ENCODE measurements at regions not wholly inside any gene's neighbourhood (a gene's known extent, or its start where the extent isn't known, plus 50 kb on each side); places are given as distances from the start of the nearest gene placed in this dataset.

DNA sequence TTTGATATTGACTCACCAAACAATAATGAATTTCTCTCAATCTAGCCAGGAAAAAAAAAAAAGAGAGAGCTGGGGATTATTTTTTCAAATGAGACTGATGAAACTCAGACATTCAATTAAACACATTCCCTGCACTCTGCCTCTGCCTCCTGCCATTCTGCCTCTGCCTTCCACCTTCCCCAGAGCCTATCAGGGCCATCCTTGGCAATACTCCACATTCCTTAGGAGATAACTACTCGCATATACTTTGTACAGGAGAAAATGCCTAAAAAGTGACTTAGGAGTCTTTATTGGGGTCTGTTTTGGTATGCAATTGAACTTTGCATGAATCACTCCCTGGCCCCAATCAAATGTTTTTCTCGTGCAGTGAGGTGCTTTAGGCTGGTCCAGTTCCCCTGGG, 246.6 kb upstream of the PLET1 start:
- Mint-ChIP-seq H3K27ac (no peak overlapping the region), H3K27me3 (ENCODE audit: low read depth) (peaks cover 27% of the 10 kb centered on the region), H3K4me1 (ENCODE audit: low read depth) (no peaks in the 10 kb centered on the region), H3K4me3 (no peak overlapping the region), H3K9me3 (no peaks in the 10 kb centered on the region), H3K36me3 (ENCODE audit: low read depth) (no peaks in the 10 kb centered on the region)
- no peak for DNase-seq (ENCODE audit: low spot score)

DNA sequence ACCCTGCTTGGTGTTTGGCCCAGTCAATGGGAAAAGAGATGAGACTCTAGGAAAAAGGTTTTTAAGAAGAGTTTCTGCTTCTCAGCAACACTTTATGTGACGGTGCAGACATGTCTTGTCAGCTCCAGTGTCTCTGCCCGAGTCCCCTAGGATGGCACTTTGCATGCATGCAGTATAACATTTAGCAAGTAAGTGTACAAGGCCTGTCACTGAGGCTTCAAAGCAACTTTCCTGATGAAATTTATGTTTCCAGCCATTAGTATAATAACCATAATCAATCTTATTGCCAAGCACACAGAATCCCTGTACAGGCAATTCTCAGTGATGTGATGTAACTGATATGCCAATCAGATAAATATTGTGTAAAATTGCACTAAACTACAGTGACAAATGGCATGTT, 248.1 kb upstream of the PLET1 start:
- Mint-ChIP-seq H3K27ac (no peak overlapping the region), H3K4me3 (no peak overlapping the region), H3K4me1 (ENCODE audit: low read depth) (no peaks in the 10 kb centered on the region), H3K9me3 (no peaks in the 10 kb centered on the region), H3K27me3 (ENCODE audit: low read depth) (peaks cover 23% of the 10 kb centered on the region), H3K36me3 (ENCODE audit: low read depth) (no peaks in the 10 kb centered on the region)
- no peak for DNase-seq (ENCODE audit: low spot score)

DNA sequence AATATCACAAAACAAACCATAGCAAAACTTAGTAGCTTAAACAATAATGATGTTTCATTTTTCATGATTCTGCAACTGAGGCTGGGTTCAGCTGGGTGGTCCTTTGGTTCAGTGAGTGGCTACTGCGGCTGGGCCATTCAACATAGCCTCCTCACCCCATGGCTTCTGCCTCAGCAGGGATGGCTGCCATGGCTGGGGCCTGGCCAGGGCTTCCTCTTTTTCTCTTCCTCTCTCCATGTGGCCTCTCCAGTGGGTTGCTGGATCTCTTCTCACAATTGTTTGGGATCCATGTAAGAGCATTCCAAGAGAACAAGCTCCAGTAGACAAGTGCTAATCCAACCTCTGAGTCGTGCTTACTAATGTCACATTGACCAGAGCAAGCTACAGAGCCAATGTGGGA, 248.6 kb upstream of the PLET1 start:
- DNase-seq (ENCODE audit: low spot score) = no peak
- Mint-ChIP-seq H3K9me3 (no peaks in the 10 kb centered on the region), H3K27ac (no peak overlapping the region), H3K4me1 (ENCODE audit: low read depth) (no peaks in the 10 kb centered on the region), H3K27me3 (ENCODE audit: low read depth) (peaks cover 25% of the 10 kb centered on the region), H3K4me3 (no peak overlapping the region), H3K36me3 (ENCODE audit: low read depth) (no peaks in the 10 kb centered on the region)

- no peak for DNase-seq (ENCODE audit: low spot score)
- no peak overlapping the region for H3K4me3 Mint-ChIP-seq
- peaks cover 26% of the 10 kb centered on the region for H3K27me3 Mint-ChIP-seq (ENCODE audit: low read depth)
Measured at GRCh38 chr11:112511271-112511670, 250.6 kb upstream of the PLET1 start.

GRCh38 chr11:112511911-112512310, 251.3 kb upstream of the PLET1 start:
- Mint-ChIP-seq H3K36me3 (ENCODE audit: low read depth) (no peaks in the 10 kb centered on the region), H3K9me3 (no peaks in the 10 kb centered on the region), H3K4me1 (ENCODE audit: low read depth) (peaks cover 3% of the 10 kb centered on the region), H3K4me3 (no peak overlapping the region), H3K27ac (no peak overlapping the region), H3K27me3 (ENCODE audit: low read depth) (peaks cover 24% of the 10 kb centered on the region)
- no peak for DNase-seq (ENCODE audit: low spot score)

More at GRCh38 chr11:112511271-112511670, 250.6 kb upstream of the PLET1 start:
- Mint-ChIP-seq H3K27ac (no peak overlapping the region), H3K36me3 (ENCODE audit: low read depth) (no peaks in the 10 kb centered on the region), H3K4me1 (ENCODE audit: low read depth) (no peaks in the 10 kb centered on the region), H3K9me3 (no peaks in the 10 kb centered on the region)

GRCh38 chr11:112513417-112513816, 252.8 kb upstream of the PLET1 start:
- DNase-seq (ENCODE audit: low spot score) = no peak
- H3K27me3 Mint-ChIP-seq (ENCODE audit: low read depth) = peaks cover 11% of the 10 kb centered on the region
- H3K4me3 Mint-ChIP-seq = no peak overlapping the region
- H3K27ac Mint-ChIP-seq = no peak overlapping the region
- peaks cover 6% of the 10 kb centered on the region for H3K4me1 Mint-ChIP-seq (ENCODE audit: low read depth)
- H3K9me3 Mint-ChIP-seq = no peaks in the 10 kb centered on the region
- no peaks in the 10 kb centered on the region for H3K36me3 Mint-ChIP-seq (ENCODE audit: low read depth)

GRCh38 chr11:112514011-112514740, 253.5 kb upstream of the PLET1 start:
- no peak overlapping the region for H3K4me3 Mint-ChIP-seq
- peaks cover 9% of the 10 kb centered on the region for H3K27me3 Mint-ChIP-seq (ENCODE audit: low read depth)
- peaks cover 7% of the 10 kb centered on the region for H3K4me1 Mint-ChIP-seq (ENCODE audit: low read depth)
- DNase-seq (ENCODE audit: low spot score) = no peak
- no peak overlapping the region for H3K27ac Mint-ChIP-seq
- H3K9me3 Mint-ChIP-seq = no peaks in the 10 kb centered on the region
- no peaks in the 10 kb centered on the region for H3K36me3 Mint-ChIP-seq (ENCODE audit: low read depth)

GRCh38 chr11:112516261-112516660, 255.6 kb upstream of the PLET1 start:
- H3K4me3 Mint-ChIP-seq = no peak overlapping the region
- DNase-seq (ENCODE audit: low spot score) = no peak
- H3K27ac Mint-ChIP-seq = no peak overlapping the region
- no peaks in the 10 kb centered on the region for H3K36me3 Mint-ChIP-seq (ENCODE audit: low read depth)
- H3K4me1 Mint-ChIP-seq (ENCODE audit: low read depth) = peaks cover 7% of the 10 kb centered on the region
- peaks cover 5% of the 10 kb centered on the region for H3K27me3 Mint-ChIP-seq (ENCODE audit: low read depth)
- H3K9me3 Mint-ChIP-seq = no peaks in the 10 kb centered on the region

GRCh38 chr11:112516755-112517154, 256.1 kb upstream of the PLET1 start:
- no peaks in the 10 kb centered on the region for H3K9me3 Mint-ChIP-seq
- H3K4me3 Mint-ChIP-seq = no peak overlapping the region
- H3K27me3 Mint-ChIP-seq (ENCODE audit: low read depth) = peaks cover 5% of the 10 kb centered on the region
- no peak for DNase-seq (ENCODE audit: low spot score)
- H3K4me1 Mint-ChIP-seq (ENCODE audit: low read depth) = peaks cover 7% of the 10 kb centered on the region
- H3K36me3 Mint-ChIP-seq (ENCODE audit: low read depth) = no peaks in the 10 kb centered on the region
- H3K27ac Mint-ChIP-seq = no peak overlapping the region

DNA sequence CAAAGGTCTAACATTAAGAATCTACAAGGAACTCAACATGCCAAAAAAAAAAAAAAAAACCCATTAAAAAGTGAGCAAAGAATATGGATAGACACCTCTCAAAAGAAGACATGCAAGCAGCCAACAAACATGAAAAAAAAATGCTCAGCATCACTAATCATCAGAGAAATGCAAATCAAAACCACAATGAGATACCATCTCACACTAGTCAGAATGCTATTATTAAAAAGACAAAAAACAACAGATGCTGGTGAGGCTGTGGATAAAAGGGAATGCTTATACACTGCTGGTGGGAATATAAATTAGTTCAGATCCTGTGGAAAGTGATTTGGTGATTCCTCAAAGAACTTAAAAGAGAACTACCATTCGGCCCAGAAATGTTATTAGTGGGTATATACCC, 257.7 kb upstream of the PLET1 start:
- H3K4me3 Mint-ChIP-seq = no peak overlapping the region
- peaks cover 6% of the 10 kb centered on the region for H3K27me3 Mint-ChIP-seq (ENCODE audit: low read depth)
- no peak for DNase-seq (ENCODE audit: low spot score)
- H3K27ac Mint-ChIP-seq = no peak overlapping the region
- H3K36me3 Mint-ChIP-seq (ENCODE audit: low read depth) = no peaks in the 10 kb centered on the region
- H3K9me3 Mint-ChIP-seq = no peaks in the 10 kb centered on the region
- H3K4me1 Mint-ChIP-seq (ENCODE audit: low read depth) = peaks cover 7% of the 10 kb centered on the region

- no peak overlapping the region for H3K27ac Mint-ChIP-seq
- peaks cover 7% of the 10 kb centered on the region for H3K4me1 Mint-ChIP-seq (ENCODE audit: low read depth)
- no peak for DNase-seq (ENCODE audit: low spot score)
- no peak overlapping the region for H3K4me3 Mint-ChIP-seq
- peaks cover 6% of the 10 kb centered on the region for H3K27me3 Mint-ChIP-seq (ENCODE audit: low read depth)
- H3K36me3 Mint-ChIP-seq (ENCODE audit: low read depth) = no peaks in the 10 kb centered on the region
- H3K9me3 Mint-ChIP-seq = no peaks in the 10 kb centered on the region
Measured at GRCh38 chr11:112519751-112520150, 259.1 kb upstream of the PLET1 start.

DNA sequence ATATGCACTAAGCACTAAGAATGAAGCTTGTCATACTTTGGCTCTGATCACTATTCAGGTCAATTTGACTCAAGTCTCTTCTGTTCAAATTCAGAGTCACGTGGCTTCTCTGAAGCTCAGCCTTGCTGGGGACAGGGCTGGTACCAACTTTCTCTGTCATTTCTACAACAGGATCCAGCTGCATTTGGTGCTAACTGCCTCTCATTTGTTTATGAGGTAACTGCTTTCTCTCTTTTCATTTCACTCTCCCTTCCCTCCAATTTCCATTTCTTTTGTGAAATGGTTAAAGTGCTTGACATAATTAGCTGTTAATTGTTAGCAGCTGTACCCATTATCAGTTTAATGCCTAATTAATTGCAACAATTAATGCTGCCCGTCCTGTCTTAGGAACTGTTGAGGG, 259.7 kb upstream of the PLET1 start:
- H3K4me1 Mint-ChIP-seq (ENCODE audit: low read depth) = peaks cover 7% of the 10 kb centered on the region
- H3K4me3 Mint-ChIP-seq = no peak overlapping the region
- H3K27me3 Mint-ChIP-seq (ENCODE audit: low read depth) = peaks cover 6% of the 10 kb centered on the region
- H3K9me3 Mint-ChIP-seq = no peaks in the 10 kb centered on the region
- no peak overlapping the region for H3K27ac Mint-ChIP-seq
- no peaks in the 10 kb centered on the region for H3K36me3 Mint-ChIP-seq (ENCODE audit: low read depth)
- DNase-seq (ENCODE audit: low spot score) = no peak

DNA sequence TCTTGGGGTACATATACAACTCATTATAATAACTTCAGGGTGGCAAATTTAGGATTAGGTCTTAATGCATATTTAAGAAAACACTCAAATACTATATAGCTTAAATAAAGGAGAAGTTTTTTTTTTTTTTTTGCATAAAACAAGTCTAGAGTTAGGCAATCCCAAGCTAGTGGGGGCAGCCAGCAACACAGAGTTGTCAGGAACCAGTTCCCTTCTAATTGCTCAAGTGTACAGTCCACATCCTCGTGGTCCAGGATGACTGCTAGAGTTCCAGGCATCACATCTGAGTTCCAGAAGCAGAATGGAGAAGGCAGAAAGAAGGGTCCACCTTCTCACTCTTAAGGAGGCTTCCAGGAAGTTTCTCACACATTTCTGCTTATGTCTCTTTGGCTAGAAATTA, 261.9 kb upstream of the PLET1 start:
- Mint-ChIP-seq H3K4me3 (no peak overlapping the region), H3K9me3 (no peaks in the 10 kb centered on the region), H3K27me3 (ENCODE audit: low read depth) (peaks cover 9% of the 10 kb centered on the region), H3K27ac (no peak overlapping the region), H3K4me1 (ENCODE audit: low read depth) (peaks cover 4% of the 10 kb centered on the region), H3K36me3 (ENCODE audit: low read depth) (no peaks in the 10 kb centered on the region)
- no peak for DNase-seq (ENCODE audit: low spot score)

GRCh38 chr11:112523031-112523430, 262.4 kb upstream of the PLET1 start:
- H3K27ac Mint-ChIP-seq = no peak overlapping the region
- H3K4me1 Mint-ChIP-seq (ENCODE audit: low read depth) = peaks cover 4% of the 10 kb centered on the region
- H3K4me3 Mint-ChIP-seq = no peak overlapping the region
- no peaks in the 10 kb centered on the region for H3K36me3 Mint-ChIP-seq (ENCODE audit: low read depth)
- H3K27me3 Mint-ChIP-seq (ENCODE audit: low read depth) = peaks cover 9% of the 10 kb centered on the region
- DNase-seq (ENCODE audit: low spot score) = no peak
- H3K9me3 Mint-ChIP-seq = no peaks in the 10 kb centered on the region

DNA sequence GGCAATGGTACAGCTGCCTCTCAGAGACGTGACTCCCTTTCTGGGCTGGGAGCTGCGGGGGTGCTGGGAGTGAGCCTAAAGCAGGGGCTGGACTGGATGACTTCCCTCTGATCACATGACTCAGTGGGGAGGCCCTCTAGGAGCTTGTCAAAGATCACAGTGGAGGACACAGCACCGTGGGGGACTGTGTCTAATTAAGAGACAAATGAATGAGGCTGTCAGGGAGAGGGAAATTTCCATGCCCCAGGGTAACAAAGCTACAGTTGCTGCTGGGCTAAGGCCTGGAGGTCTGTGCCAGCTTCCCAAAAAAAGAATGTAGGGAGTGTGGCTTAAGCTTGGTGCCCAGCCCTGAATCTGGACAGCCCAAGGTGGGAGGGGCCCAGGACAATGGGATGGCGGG, 262.8 kb upstream of the PLET1 start:
- H3K9me3 Mint-ChIP-seq = no peaks in the 10 kb centered on the region
- H3K27me3 Mint-ChIP-seq (ENCODE audit: low read depth) = peaks cover 9% of the 10 kb centered on the region
- DNase-seq (ENCODE audit: low spot score) = no peak
- H3K4me1 Mint-ChIP-seq (ENCODE audit: low read depth) = peaks cover under 1% of the 10 kb centered on the region
- no peak overlapping the region for H3K27ac Mint-ChIP-seq
- H3K36me3 Mint-ChIP-seq (ENCODE audit: low read depth) = no peaks in the 10 kb centered on the region
- H3K4me3 Mint-ChIP-seq = no peak overlapping the region

All from T-helper 2 cell treated with Interferon-gamma antibody and Interleukin-4, amounts not matched to agents 5 μg/mL and 100 μg/mL, for 36 hours (primary cell).